Esophagus muscularis mucosa (tissue), 4 donors: ENCODE measurements at regions not wholly inside any gene's neighbourhood (a gene's known extent, or its start where the extent isn't known, plus 50 kb on each side); places are given as distances from the start of the nearest gene placed in this dataset.

Experiments
- DNase-seq: peaks from one replicate; pipeline ENCODE4 v3.0.0-alpha.2; 2017; ENCODE audit errors: extremely low spot score
- H3K27ac ChIP-seq, 4 donors: fragments of 200-600 bp; sonication (generic); replicated peaks in 1 of 4; 1 replicate in 3 of 4; 2 replicates in 1 of 4; pipeline ENCODE4 v1.5.1; 2016 to 2019; ENCODE audit warnings: mild to moderate bottlenecking in 1 of 4
- H3K27me3 ChIP-seq, 4 donors: fragments of 200-600 bp; sonication (generic); one replicate each; pipeline versions ENCODE4 v1.5.1 to v1.6.0; 2016 to 2019
- H3K36me3 ChIP-seq, 4 donors: fragments of 200-600 bp; sonication (generic); one replicate each; pipeline ENCODE4 v1.5.1; 2016 to 2019
- H3K4me1 ChIP-seq, 4 donors: fragments of 200-600 bp; sonication (generic); one replicate each; pipeline ENCODE4 v1.5.1; 2016 to 2019
- H3K4me3 ChIP-seq, 4 donors: fragments of 200-600 bp; sonication (generic); 1 replicate in 2 of 4; 2 replicates in 2 of 4; pipeline ENCODE4 v1.5.1; 2016 to 2019; ENCODE audit warnings: mild to moderate bottlenecking in 4 of 4, moderate library complexity in 1 of 4
- H3K9me3 ChIP-seq, 4 donors: fragments of 200-600 bp; sonication (generic); 1 replicate in 3 of 4; 2 replicates in 1 of 4; pipeline ENCODE4 v1.5.1; 2016 to 2019
- CTCF ChIP-seq, 3 experiments: fragments of 200-600 bp in 2 of 3; fragments of 450-650 bp in 1 of 3; sonication (generic) in 2 of 3; IDR thresholded peaks; one replicate each; pipeline ENCODE4 v1.5.1; 2017 to 2019; ENCODE audit warnings: antibody characterized with exemption in 3 of 3, mild to moderate bottlenecking in 2 of 3, moderate library complexity in 1 of 3
- EP300 ChIP-seq: sonication (generic); formaldehyde crosslinking; IDR thresholded peaks from one replicate; pipeline ENCODE4 v1.6.1; 2017; ENCODE audit warnings: antibody characterized with exemption
- POLR2A ChIP-seq: fragments of 450-650 bp; IDR thresholded peaks from one replicate; pipeline ENCODE4 v1.6.1; 2017; ENCODE audit warnings: antibody characterized with exemption, moderate library complexity, mild to moderate bottlenecking, low read depth
- POLR2AphosphoS5 ChIP-seq, 2 donors: sonication (generic); formaldehyde crosslinking; IDR thresholded peaks; one replicate each; pipeline ENCODE4 v1.6.1; 2017; ENCODE audit warnings: antibody characterized with exemption in 2 of 2
- WGBS: methylation state at CpG from one replicate; pipeline ENCODE4 v1.1.5; 2018; 5-methylcytosine and 5-hydroxymethylcytosine counted together
- intact Hi-C: fragments of 100-400 bp; cut with DNase I; formaldehyde crosslinking; loops from one replicate; pipeline ENCODE4 v1.15.1; 2023

GRCh38 chr16:26701243-26701886, 365.4 kb upstream of the C16orf82 start:
- Histone ChIP-seq H3K36me3 (no peaks in the 10 kb centered on the region), H3K4me1 (no peaks in the 10 kb centered on the region), H3K27me3 (peaks cover 0 to 7% (median 0%) of the 10 kb centered on the region in 4 donors), H3K27ac (no peak overlapping the region), H3K4me3 (no peak overlapping the region), H3K9me3 (no peaks in the 10 kb centered on the region)
- intact Hi-C loops, result loop anchor here (10.0 kb wide), 1 partner anchor 63 kb away; no protein-coding TSS in a partner anchor
- TF ChIP-seq EP300, result no peak
- no peak for TF ChIP-seq POLR2AphosphoS5 (IDR thresholded peaks at IDR 0.05)
- no peak for TF ChIP-seq CTCF (IDR thresholded peaks at IDR 0.05)
- no peak for TF ChIP-seq POLR2A
- DNase-seq, result no peak
- 87% methylated on average over 3 of the region's 3 CpGs for WGBS

GRCh38 chr16:26705346-26705745, 361.4 kb upstream of the C16orf82 start:
- H3K4me1 ChIP-seq, result no peaks in the 10 kb centered on the region
- intact Hi-C loops, result loop anchor here (10.0 kb wide), 1 partner anchor 59 kb away; no protein-coding TSS in a partner anchor
- no peaks in the 10 kb centered on the region for H3K36me3 ChIP-seq
- H3K27me3 ChIP-seq, result no peaks in the 10 kb centered on the region
- peak; percentile 39 for DNase-seq
- no peak overlapping the region for H3K4me3 ChIP-seq
- H3K27ac ChIP-seq, result no peak overlapping the region
- no peaks in the 10 kb centered on the region for H3K9me3 ChIP-seq
- WGBS, result 100% methylated on average over 1 of the region's 1 CpG
- TF ChIP-seq EP300 (no peak), POLR2AphosphoS5 (IDR thresholded peaks at IDR 0.05) (no peak), POLR2A (no peak), CTCF (IDR thresholded peaks at IDR 0.05) (no peak)

- H3K36me3 ChIP-seq, result no peaks in the 10 kb centered on the region
- WGBS, result 80% methylated on average over 2 of the region's 2 CpGs
- no peak overlapping the region for H3K27ac ChIP-seq
- no peak overlapping the region for H3K4me3 ChIP-seq
- no peaks in the 10 kb centered on the region for H3K4me1 ChIP-seq
- no peak for TF ChIP-seq POLR2A
- no peak for TF ChIP-seq EP300
- TF ChIP-seq CTCF (IDR thresholded peaks at IDR 0.05), result no peak
- TF ChIP-seq POLR2AphosphoS5 (IDR thresholded peaks at IDR 0.05), result no peak
- no peaks in the 10 kb centered on the region for H3K27me3 ChIP-seq
- DNase-seq, result no peak
- intact Hi-C loops, result loop anchor here (10.0 kb wide), 1 partner anchor 56 kb away; no protein-coding TSS in a partner anchor
- no peaks in the 10 kb centered on the region for H3K9me3 ChIP-seq
Observed at GRCh38 chr16:26708428-26708827, 358.3 kb upstream of the C16orf82 start.

- intact Hi-C loops, result loop anchor here (10.0 kb wide), 1 partner anchor 56 kb away; no protein-coding TSS in a partner anchor
- Histone ChIP-seq H3K27me3 (no peaks in the 10 kb centered on the region), H3K27ac (no peak overlapping the region), H3K4me3 (no peak overlapping the region), H3K4me1 (no peaks in the 10 kb centered on the region), H3K36me3 (no peaks in the 10 kb centered on the region), H3K9me3 (no peaks in the 10 kb centered on the region)
- 80% methylated on average over 6 of the region's 6 CpGs for WGBS
- no peak for DNase-seq
- TF ChIP-seq EP300, result no peak
- no peak for TF ChIP-seq CTCF (IDR thresholded peaks at IDR 0.05)
- TF ChIP-seq POLR2A, result no peak
- no peak for TF ChIP-seq POLR2AphosphoS5 (IDR thresholded peaks at IDR 0.05)
Observed at GRCh38 chr16:26709175-26709574, 357.6 kb upstream of the C16orf82 start.
